ENCODE measurements at regions not wholly inside any gene's neighbourhood (a gene's known extent, or its start where the extent isn't known, plus 50 kb on each side); places are given as distances from the start of the nearest gene placed in this dataset.

DNA sequence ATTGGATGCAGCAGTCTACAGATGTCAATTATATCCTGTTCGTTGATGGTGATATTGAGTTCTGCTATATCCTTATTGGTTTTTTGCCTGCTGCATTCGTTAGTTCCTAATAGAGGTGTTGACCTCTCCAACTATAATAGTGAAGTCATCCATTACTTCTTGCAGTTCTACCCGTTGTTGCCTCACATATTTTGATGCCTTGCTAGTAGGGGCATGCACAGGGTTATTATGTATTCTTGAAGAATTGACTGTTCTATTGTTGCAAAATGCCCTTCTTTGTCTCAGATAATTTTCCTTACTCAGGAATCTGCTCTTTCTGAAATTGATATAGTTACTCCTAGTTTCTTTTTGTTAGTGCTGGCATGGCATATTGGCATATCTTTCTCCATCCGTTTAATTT lies 140.1 kb upstream of the INHBA start:
- TF ChIP-seq POLR2A (IDR thresholded peaks at IDR 0.05; ENCODE audit: low read depth, low read length): no peak
- no peak for TF ChIP-seq POLR2AphosphoS5 (IDR thresholded peaks at IDR 0.05; ENCODE audit: low read depth, low read length)
